ENCODE measurements at regions not wholly inside any gene's neighbourhood (a gene's known extent, or its start where the extent isn't known, plus 50 kb on each side); places are given as distances from the start of the nearest gene placed in this dataset.
A peak's percentile ranks its signal among the peaks of the same experiment; 100 is the strongest.

DNA sequence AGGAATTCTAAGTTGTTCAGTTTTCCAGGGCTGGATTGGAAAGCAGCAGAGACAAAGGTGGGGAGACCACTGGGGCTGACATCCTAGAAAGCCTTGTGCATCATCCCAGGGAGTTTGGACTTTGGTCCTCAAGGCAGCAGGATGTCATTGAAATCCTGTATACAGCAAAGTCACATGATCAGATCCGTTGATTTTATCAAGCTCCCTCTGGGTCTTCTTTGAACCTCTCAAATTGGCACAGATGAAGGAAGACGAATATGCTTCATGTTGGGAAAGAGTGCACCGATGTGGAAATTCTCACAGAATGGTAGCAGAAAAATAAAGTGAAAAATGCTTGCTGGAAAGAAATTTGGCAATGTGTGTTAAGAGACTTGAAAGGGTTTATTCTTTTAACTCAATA is 149.8 kb upstream of the TMTC4 start (continued):
- no peak for TF ChIP-seq ZNF462 (CRISPR knock-in tag; IDR thresholded peaks at IDR 0.05)

DNA sequence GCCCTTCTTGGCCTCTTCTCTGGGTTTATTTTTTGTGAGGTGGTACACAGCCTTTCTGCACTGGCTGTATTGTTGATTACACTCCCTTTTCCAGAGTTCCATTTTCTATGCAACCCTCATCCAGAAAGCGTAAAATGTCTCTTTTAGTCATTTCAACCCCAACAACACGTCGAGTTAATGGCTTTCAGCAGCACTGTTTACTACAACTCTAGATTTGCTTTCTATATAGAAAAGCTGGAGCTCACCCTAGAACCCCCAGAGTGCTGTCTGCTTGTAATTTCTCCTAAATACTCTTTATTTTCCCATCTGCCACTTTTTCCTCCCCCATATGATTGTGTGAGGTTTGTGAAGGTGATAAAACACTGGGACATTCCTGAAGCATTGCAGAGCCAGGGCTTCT is 148.9 kb upstream of the TMTC4 start:
- DNase-seq (ENCODE audit: low spot score) (no peak), ATAC-seq (no peak)
- peaks cover 10% of the 10 kb centered on the region for H3K4me1 ChIP-seq (ENCODE audit: insufficient read depth)
- Mint-ChIP-seq H3K9me3 (no peaks in the 10 kb centered on the region), H3K36me3 (ENCODE audit: low read depth) (peaks cover 2% of the 10 kb centered on the region; the same call in 1 of the 3 replicates), H3K27me3 (ENCODE audit: insufficient read depth, low read depth, poor library complexity) (no peaks in the 10 kb centered on the region), H3K4me1 (peaks cover 11% of the 10 kb centered on the region), H3K4me3 (no peak overlapping the region), H3K27ac (no peak overlapping the region)
- no peaks in the 10 kb centered on the region for H3K9me2 ChIP-seq (ENCODE audit: insufficient read depth)
- H3K27me3 ChIP-seq (ENCODE audit: insufficient read depth) = no peaks in the 10 kb centered on the region
- no peaks in the 10 kb centered on the region for H3K36me3 ChIP-seq (ENCODE audit: insufficient read depth)
- H4K20me1 ChIP-seq (replicated peaks; ENCODE audit: insufficient read depth) = no peaks in the 10 kb centered on the region
- H3F3A ChIP-seq (replicated peaks; ENCODE audit: low read depth) = no peaks in the 10 kb centered on the region
- no peak overlapping the region for H3K4me3 ChIP-seq
- H3K79me2 ChIP-seq (replicated peaks; ENCODE audit: insufficient read depth) = no peaks in the 10 kb centered on the region
- peak overlapping the region; percentile 58 for H2AFZ ChIP-seq
- no peak overlapping the region for H3K27ac ChIP-seq (ENCODE audit: low read depth)
- H3K4me2 ChIP-seq = no peak overlapping the region
- TF ChIP-seq JUNB (IDR thresholded peaks at IDR 0.05; ENCODE audit: unreplicated experiment) (no peak), ZNF331 (CRISPR knock-in tag; IDR thresholded peaks at IDR 0.05; ENCODE audit: low read depth) (no peak), ZNF462 (CRISPR knock-in tag; IDR thresholded peaks at IDR 0.05) (no peak), POLR2AphosphoS5 (IDR thresholded peaks at IDR 0.05; ENCODE audit: low read depth) (no peak), CREB1 (CRISPR knock-in tag; IDR thresholded peaks at IDR 0.05; ENCODE audit: low read depth) (no peak), ZNF114 (CRISPR knock-in tag; IDR thresholded peaks at IDR 0.05) (no peak)
- TF ChIP-seq, protein P1, sequence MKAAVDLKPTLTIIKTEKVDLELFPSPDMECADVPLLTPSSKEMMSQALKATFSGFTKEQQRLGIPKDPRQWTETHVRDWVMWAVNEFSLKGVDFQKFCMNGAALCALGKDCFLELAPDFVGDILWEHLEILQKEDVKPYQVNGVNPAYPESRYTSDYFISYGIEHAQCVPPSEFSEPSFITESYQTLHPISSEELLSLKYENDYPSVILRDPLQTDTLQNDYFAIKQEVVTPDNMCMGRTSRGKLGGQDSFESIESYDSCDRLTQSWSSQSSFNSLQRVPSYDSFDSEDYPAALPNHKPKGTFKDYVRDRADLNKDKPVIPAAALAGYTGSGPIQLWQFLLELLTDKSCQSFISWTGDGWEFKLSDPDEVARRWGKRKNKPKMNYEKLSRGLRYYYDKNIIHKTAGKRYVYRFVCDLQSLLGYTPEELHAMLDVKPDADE (IDR thresholded peaks at IDR 0.05) = no peak

All from GM23338 (cell line).